NCI-H2029 (cell line): ENCODE measurements at regions not wholly inside any gene's neighbourhood (a gene's known extent, or its start where the extent isn't known, plus 50 kb on each side); places are given as distances from the start of the nearest gene placed in this dataset.

ENCODE experiments used
- DNase-seq: peaks from one replicate; lab custom pipeline; 2025; lab: John Stamatoyannopoulos, UW

GRCh38 chr1:219523411-219523810 is 89.5 kb downstream of the ZC3H11B start:
- DNase-seq, result no peak

GRCh38 chr1:219521325-219521724 is 91.6 kb downstream of the ZC3H11B start:
- no peak for DNase-seq

- DNase-seq, result no peak
Observed at GRCh38 chr1:219520241-219520640, 92.7 kb downstream of the ZC3H11B start.

- DNase-seq, result no peak
Observed at GRCh38 chr1:219518907-219519248, 94.0 kb downstream of the ZC3H11B start.

GRCh38 chr1:219518168-219518906 is 94.6 kb downstream of the ZC3H11B start:
- DNase-seq, result no peak

- DNase-seq, result no peak
Observed at GRCh38 chr1:219517031-219517430, 95.9 kb downstream of the ZC3H11B start.

GRCh38 chr1:219514728-219515127 is 98.2 kb downstream of the ZC3H11B start:
- no peak for DNase-seq

- DNase-seq, result no peak
Observed at GRCh38 chr1:219507437-219507836, 105.5 kb downstream of the ZC3H11B start.

- DNase-seq, result no peak
Observed at GRCh38 chr1:219506936-219507335, 106.0 kb downstream of the ZC3H11B start.

- DNase-seq, result no peak
Observed at GRCh38 chr1:219506473-219506899, 106.4 kb downstream of the ZC3H11B start.

- no peak for DNase-seq
Observed at GRCh38 chr1:219505886-219506285, 107.0 kb downstream of the ZC3H11B start.

- no peak for DNase-seq
Observed at GRCh38 chr1:219503604-219504003, 109.3 kb downstream of the ZC3H11B start.

GRCh38 chr1:219500327-219500897 is 112.5 kb downstream of the ZC3H11B start:
- no peak for DNase-seq

- DNase-seq, result no peak
Observed at GRCh38 chr1:219498666-219499065, 114.2 kb downstream of the ZC3H11B start.

- no peak for DNase-seq
Observed at GRCh38 chr1:219495737-219496408, 117.0 kb downstream of the ZC3H11B start.

- DNase-seq, result no peak
Observed at GRCh38 chr1:219492717-219493116, 120.2 kb downstream of the ZC3H11B start.

GRCh38 chr1:219490566-219490965 is 122.3 kb downstream of the ZC3H11B start:
- DNase-seq, result no peak

- DNase-seq, result no peak
Observed at GRCh38 chr1:219489636-219490035, 123.3 kb downstream of the ZC3H11B start.

GRCh38 chr1:219488275-219488674 is 124.6 kb downstream of the ZC3H11B start:
- no peak for DNase-seq

GRCh38 chr1:219483530-219483929 is 129.4 kb downstream of the ZC3H11B start:
- no peak for DNase-seq

GRCh38 chr1:219480011-219480410 is 132.9 kb downstream of the ZC3H11B start:
- no peak for DNase-seq

- no peak for DNase-seq
Observed at GRCh38 chr1:219478811-219479210, 134.1 kb downstream of the ZC3H11B start.

GRCh38 chr1:219477861-219478260 is 135.0 kb downstream of the ZC3H11B start:
- no peak for DNase-seq
